ENCODE measurements at regions not wholly inside any gene's neighbourhood (a gene's known extent, or its start where the extent isn't known, plus 50 kb on each side); places are given as distances from the start of the nearest gene placed in this dataset.
"Not testable (repeated sequence)": the region's sequence is repeated elsewhere in the genome, so short reads cannot be mapped to it uniquely, and the experiment has no call there.

DNA sequence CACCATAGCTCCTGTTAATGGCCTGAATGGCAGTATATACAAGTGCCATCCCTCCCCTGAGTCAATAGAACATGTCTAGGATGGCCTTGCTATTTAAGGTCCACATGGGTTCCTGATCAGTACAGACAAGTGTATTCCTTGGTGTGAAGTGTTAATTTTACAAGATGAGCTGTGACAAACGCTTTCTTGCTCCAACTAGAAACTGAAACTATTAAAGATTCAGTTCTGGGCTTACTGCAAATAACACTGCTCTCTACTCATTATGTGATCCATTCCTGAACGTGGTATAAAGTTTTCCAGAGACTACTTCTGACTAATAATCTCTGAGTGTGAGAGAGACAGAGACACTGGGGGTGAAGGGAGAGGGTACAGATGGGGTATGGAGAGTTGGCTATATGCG is 198.0 kb upstream of the FBXL4 start:
- TF ChIP-seq, protein P1, sequence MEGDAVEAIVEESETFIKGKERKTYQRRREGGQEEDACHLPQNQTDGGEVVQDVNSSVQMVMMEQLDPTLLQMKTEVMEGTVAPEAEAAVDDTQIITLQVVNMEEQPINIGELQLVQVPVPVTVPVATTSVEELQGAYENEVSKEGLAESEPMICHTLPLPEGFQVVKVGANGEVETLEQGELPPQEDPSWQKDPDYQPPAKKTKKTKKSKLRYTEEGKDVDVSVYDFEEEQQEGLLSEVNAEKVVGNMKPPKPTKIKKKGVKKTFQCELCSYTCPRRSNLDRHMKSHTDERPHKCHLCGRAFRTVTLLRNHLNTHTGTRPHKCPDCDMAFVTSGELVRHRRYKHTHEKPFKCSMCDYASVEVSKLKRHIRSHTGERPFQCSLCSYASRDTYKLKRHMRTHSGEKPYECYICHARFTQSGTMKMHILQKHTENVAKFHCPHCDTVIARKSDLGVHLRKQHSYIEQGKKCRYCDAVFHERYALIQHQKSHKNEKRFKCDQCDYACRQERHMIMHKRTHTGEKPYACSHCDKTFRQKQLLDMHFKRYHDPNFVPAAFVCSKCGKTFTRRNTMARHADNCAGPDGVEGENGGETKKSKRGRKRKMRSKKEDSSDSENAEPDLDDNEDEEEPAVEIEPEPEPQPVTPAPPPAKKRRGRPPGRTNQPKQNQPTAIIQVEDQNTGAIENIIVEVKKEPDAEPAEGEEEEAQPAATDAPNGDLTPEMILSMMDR (IDR thresholded peaks at IDR 0.05; ENCODE audit: control insufficient read depth, insufficient read depth, low read depth, low read length, missing control alignments): no peak
- DNase-seq (ENCODE audit: low read depth): no peak

DNA sequence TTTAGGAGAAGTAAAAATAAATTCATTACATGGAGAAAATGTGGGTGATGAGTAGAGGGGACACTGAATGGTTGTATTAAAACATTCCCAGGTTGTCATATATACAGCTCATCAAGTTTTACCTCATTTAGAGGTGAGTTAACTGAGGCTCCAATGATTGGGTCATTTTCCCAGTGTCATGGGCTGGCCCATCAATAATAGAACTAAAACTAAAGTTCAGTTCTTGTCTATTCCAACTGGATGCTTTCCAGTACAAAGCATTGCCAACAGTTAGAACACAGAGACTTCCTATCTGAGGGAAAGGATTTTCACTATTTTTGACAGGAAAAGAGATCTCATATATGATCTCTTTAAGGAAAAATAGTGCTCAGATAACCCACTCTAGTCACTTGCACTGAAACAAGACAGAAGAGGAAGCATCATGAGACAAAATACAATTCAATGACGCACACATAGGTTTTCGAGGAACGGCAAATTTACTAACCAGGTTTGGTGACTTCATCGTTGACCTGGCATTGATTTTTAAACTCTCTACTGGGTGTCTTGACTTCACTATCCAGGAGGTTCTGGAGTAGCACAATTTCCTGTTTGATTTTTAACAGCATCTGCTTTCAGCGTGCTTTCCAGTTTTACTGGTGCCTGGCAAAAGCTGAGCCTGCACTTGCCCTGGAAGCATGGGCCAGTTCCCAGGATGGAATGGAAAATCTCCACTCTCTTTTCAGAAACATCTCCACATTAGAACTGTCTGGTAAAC is 195.5 kb upstream of the FBXL4 start:
- TF ChIP-seq, protein P1 (IDR thresholded peaks at IDR 0.05; ENCODE audit: control insufficient read depth, insufficient read depth, low read depth, low read length, missing control alignments): no peak
- H3K4me3 ChIP-seq (ENCODE audit: control insufficient read depth, low read depth, low read length): no peak overlapping the region
- no peak for DNase-seq (ENCODE audit: low read depth)

More for the DNA sequence above, 198.0 kb upstream of the FBXL4 start:
- no peak overlapping the region for H3K4me3 ChIP-seq (ENCODE audit: control insufficient read depth, low read depth, low read length)

DNA sequence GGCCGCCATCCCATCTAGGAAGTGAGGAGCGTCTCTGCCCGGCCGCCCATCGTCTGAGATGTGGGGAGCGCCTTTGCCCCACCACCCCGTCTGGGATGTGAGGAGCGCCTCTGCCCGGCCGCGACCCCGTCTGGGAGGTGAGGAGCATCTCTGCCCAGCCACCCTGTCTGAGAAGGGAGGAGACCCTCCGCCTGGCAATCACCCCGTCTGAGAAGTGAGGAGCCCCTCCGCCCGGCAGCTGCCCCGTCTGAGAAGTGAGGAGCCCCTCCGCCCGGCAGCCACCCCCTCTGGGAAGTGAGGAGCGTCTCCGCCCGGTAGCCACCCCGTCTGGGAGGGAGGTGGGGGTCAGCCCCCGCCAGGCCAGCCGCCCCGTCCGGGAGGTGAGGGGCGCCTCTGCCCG is 194.2 kb upstream of the FBXL4 start:
- not testable (repeated sequence) for DNase-seq (ENCODE audit: low read depth)

DNA sequence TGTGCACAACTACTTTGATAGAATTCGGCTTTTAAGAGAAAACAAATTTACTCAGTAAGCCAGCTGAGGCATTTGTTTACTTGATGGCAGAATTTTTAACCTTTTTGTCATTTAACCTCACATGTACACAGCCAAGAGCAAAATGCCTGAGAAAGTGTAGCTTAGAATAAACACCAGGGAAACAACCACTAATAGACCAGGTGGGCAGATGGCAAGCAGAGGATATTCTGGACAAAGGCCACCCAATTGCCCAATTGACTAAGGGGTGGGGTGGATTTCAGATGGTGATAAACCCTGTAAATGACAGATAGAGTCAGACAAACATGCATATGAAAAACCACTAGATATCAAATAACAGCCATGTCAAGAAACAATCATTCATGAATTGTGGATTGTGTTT is 190.7 kb upstream of the FBXL4 start:
- DNase-seq (ENCODE audit: low read depth): no peak
- TF ChIP-seq, protein P1 (IDR thresholded peaks at IDR 0.05; ENCODE audit: control insufficient read depth, insufficient read depth, low read depth, low read length, missing control alignments): no peak

More for the DNA sequence above, 194.2 kb upstream of the FBXL4 start:
- not testable (repeated sequence) for H3K4me3 ChIP-seq (ENCODE audit: control insufficient read depth, low read depth, low read length)

DNA sequence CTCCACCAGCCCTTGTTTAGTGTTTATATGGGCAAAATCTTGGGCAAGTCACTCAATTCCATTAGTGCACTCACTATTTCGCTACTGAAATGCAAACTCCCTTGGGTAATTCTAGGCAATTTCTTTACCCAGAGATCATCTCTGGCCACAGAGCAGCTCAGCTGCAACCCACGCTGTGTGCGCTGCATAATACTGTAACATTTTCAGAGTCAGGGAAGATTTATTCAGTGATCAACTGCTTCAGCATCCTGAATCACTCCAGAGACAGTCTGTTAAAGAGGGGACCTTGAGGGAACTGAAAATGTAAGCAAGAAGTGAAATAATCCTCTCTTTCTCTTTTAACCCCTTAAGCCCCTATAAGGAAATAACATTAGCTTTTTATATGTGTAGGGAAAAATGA is 189.6 kb upstream of the FBXL4 start:
- no peak overlapping the region for H3K4me3 ChIP-seq (ENCODE audit: control insufficient read depth, low read depth, low read length)
- TF ChIP-seq, protein P1 (IDR thresholded peaks at IDR 0.05; ENCODE audit: control insufficient read depth, insufficient read depth, low read depth, low read length, missing control alignments): no peak
- DNase-seq (ENCODE audit: low read depth): no peak

More for the DNA sequence above, 190.7 kb upstream of the FBXL4 start:
- no peak overlapping the region for H3K4me3 ChIP-seq (ENCODE audit: control insufficient read depth, low read depth, low read length)

DNA sequence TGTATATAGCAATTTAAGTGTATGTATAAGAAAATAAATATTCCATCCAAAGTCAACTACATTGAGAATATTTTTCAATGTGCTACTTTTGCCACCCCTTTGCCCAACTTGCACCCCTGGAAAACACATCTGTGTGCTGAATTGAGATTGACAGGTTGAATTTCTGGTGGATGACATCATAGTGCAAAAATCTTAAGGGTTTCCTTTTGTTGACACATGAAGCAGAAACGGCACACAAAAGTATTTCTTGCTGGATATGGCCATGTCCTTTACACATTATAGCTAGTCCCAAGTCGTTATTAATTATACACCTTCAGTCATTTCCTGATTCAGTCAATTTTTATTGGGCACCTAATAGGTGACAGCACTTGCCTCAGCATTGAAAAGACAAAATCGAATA is 188.7 kb upstream of the FBXL4 start:
- TF ChIP-seq, protein P1 (IDR thresholded peaks at IDR 0.05; ENCODE audit: control insufficient read depth, insufficient read depth, low read depth, low read length, missing control alignments): no peak
- DNase-seq (ENCODE audit: low read depth): no peak
- no peak overlapping the region for H3K4me3 ChIP-seq (ENCODE audit: control insufficient read depth, low read depth, low read length)

DNA sequence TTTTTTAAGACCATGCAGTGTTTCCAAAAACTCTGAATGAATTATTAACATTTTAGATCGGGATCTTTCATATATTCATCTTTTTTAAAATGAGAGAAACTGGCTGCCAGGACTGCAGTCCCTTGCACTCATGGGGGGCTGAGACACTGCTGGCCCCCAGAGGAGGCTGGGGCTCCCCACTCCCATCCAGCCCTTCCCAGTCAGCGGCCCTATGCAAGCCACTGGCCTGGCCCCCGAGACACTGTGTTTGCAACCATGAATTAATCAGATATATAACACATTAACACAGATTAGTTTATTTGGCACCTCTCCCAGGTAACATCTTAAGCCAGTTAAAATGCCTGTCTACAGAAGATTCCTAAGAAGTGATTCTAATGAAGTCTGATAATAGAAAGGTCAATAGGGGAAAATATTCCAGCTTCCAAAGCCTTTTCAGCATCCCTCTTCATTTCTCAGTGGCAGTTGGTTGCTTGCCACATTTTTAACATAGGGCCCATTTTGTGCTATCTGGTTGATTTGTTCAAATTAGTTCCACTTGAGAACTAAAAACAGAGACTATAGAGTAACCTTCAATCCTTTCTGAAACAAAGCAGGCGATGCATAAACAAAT is 184.4 kb upstream of the FBXL4 start:
- DNase-seq (ENCODE audit: low read depth): no peak
- TF ChIP-seq, protein P1 (IDR thresholded peaks at IDR 0.05; ENCODE audit: control insufficient read depth, insufficient read depth, low read depth, low read length, missing control alignments): no peak
- no peak overlapping the region for H3K4me3 ChIP-seq (ENCODE audit: control insufficient read depth, low read depth, low read length)
